ENCODE measurements at regions not wholly inside any gene's neighbourhood (a gene's known extent, or its start where the extent isn't known, plus 50 kb on each side); places are given as distances from the start of the nearest gene placed in this dataset.

DNA sequence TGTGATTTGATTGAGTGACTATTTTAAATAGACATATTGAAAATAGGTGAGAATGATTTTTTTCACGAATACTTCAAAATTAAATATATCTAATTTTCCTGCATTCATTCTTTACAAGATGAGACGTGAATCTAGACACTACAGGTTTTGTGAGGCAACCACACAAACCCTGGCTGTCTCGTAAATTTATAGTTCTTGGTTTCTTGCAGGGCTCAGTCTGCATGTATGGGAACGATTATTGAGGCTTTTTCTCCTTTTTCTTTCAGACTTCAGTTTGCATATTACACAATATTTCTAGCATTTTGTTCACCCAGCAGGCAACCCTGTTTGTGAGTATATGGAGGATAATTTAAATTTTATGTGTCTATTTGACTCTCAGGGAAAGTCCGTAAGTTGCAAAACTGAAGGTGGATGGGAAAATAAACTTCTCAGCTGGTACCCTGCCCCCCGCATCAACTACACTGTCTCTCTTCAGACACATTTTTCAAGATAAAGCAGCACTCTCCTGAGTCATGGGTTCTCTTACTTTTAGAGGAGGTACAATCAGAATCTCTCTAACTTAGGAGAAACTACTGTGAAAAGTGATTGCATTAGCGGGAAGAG lies 1349.3 kb downstream of the GRIK2 start:
- TF ChIP-seq GATA2 (IDR thresholded peaks at IDR 0.05; ENCODE audit: low read depth, low read length) (no peak), GATA3 (IDR thresholded peaks at IDR 0.05; ENCODE audit: low read depth, low read length) (no peak)

Data from SH-SY5Y (cell line).